SW480 (cell line): ENCODE measurements at regions not wholly inside any gene's neighbourhood (a gene's known extent, or its start where the extent isn't known, plus 50 kb on each side); places are given as distances from the start of the nearest gene placed in this dataset.

Source experiments
- DNase-seq: peaks from one replicate; pipeline ENCODE4 v3.0.0-alpha.2; 2016; ENCODE audit warnings: low spot score

DNA sequence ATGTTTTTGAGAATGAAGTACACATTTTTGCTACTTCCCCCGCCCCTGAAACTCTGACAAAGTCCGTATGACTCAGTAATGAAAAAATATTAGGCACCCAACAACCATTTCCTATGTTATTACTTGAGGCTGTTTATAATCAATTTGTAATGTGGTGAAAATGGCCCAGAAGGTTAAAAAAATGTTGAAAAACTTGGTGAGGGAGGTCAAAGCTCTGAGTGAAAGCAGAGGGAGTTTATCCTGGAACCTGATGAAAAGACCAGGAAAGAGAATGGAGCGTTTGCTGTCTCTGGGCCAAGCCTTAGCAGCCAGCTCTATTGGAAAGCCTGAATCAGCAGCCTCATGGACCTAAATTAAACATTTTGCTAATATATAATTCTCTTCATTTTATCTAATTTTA is 367.7 kb upstream of the NEGR1 start:
- DNase-seq = no peak

DNA sequence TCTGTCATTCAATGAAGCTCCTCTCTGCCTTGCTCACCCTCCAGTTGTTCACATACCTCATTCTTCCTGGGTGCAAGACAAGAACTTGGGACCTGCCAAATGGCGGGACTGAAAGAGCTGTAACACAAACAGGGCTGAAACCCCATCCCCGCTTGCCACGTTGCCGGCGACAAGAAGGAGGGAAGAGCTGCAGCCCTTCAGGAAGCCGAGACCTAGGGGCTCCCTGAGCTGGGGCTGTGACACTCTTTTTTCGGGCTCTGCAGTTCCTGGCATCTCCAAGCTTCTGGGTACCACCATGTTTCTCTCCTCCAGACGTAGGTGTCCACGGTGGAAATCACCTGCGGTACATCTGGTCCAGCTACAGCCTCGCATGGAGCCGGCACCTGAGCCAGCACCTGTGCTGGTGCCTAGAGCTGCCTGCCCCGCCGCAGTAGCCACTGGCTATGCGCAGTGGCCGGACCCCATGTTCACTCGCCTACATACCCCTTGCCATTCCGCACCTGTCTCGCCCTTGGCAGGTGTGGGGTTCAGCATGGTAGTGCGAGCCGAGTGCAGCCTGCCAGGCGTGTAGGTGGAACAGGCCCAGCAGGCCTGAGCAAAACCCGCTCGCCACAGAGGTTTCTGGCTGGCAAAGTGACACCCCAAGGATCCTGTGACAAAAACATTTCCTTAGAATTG is 367.0 kb upstream of the NEGR1 start:
- DNase-seq = no peak

DNA sequence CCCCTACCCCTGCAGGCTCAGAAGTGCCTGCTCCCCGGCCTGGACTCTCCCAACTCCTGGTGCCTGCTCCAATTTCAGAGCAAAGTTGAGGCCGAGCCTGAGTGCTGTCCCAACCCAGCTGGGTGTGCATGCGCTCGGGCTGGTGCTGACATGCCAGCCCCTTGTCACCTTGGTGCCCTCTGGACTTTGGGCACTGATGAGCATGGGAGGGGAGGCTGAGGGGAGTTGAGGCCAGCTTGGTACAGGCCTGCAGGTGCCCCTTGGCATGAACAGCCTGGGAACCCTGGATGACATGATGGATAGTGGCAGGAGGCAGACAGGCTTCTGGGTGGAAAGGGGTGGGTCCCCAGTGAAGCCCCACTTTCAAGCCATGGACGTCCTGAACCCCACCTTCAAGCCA is 366.1 kb upstream of the NEGR1 start:
- no peak for DNase-seq

DNA sequence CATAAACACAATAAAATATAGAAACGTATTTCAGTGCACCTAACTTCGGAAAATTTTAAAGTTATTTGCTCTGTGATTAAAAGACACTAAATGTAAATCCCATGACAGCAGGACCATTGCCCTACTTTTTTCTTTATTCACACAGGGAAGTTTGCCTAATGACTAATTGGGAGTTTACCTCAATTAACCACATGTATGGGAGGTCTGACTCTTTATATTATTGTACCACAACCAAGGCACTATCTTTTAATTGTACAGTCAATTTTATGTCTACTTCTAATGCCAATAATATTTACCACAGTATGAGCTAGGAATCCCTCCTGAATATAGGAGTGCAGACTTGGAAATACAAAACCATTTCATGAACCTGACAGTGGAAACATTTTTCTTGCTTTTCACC is 360.8 kb upstream of the NEGR1 start:
- no peak for DNase-seq

DNA sequence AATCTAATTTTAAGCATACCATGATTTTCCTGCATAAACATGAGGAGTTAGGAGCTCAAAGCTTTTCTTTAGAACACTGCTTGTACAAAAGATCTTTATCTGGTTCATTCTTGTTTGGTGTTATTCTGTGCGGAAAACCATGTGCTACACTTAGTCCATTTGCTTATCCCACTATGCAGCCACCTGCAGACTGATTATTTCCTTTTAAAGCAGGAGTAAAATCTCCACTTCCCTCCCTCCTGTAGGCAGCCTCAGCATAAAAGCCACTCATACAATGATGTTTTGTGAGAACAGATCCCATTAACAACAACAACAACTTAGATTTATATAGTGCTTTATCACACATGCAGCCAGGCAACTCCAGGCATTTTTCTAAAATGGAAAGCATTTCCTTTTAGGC is 355.3 kb upstream of the NEGR1 start:
- no peak for DNase-seq

DNA sequence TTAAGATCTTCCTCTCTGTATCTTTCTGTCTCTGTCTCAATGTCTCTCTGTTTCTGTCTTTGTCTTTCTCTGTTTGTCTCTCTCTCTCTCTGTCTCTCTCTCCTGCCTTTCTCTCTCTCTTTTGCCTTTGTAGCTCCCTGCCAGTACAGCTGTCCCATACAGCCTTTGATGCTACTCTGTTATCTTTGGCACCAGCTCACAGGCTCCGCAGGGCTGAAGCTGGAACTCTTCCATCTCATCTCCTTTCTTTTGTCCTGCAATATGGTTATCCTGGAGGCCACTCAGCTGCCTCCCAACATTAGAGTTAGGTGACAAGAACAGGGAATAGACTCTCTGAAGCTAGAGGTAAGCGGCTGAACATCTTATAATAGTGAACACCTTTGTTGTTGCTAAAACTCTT is 354.3 kb upstream of the NEGR1 start:
- no peak for DNase-seq

DNA sequence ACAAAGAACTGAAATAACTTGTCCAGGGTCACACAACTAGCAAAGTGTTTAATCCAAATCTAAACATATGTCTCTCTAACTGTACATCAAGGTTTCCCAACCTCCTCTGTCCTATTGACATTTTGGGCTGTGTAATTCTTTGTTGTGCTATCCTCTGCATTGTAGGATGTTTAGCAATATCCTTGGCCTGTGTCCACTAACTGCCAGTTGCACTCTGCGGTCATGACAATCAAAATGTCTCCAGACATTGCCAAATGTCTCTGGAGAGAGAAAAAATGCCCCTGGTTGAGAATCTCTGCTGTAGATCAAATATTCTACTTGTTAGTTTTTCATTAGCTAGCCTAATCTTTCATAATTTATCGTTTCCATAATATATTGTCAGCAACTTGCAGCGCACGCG is 353.4 kb upstream of the NEGR1 start:
- no peak for DNase-seq

DNA sequence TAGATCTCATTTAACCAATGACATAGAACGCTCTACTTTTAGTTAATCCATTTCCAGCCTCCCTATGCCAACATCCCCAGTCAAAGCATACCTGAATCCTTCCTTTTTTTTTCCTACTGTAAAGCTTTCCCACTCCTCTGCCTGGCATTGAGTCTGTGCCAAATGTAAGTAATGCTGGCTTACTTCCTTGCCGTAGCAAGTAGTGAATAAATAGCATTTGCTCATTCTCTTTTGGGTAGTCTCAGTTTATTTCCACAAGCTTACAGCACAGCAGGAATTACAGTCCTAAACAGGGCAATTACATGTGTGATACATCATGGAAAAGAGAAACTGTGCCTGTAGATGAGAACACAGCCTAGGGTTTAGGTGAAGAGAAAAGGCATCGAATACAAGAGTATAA is 352.6 kb upstream of the NEGR1 start:
- DNase-seq = no peak

DNA sequence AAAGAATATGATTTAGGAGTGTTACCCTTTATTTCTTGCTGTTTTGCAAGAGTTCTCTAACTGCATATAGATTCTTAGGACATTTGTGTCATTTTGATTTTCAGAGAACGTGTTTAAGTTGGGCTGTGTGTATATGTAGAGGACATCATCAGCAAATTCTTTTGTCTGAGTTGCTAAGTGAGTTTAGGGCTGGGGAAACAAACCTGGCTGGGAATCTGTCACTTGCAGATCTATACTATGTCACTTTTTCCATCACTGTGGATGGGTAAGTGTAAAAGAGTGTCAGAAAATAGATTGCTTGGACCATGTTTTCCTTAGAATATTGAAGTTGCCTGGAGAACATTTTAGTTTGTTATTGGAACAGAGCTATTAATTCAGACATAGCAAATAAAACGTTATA is 349.1 kb upstream of the NEGR1 start:
- no peak for DNase-seq

DNA sequence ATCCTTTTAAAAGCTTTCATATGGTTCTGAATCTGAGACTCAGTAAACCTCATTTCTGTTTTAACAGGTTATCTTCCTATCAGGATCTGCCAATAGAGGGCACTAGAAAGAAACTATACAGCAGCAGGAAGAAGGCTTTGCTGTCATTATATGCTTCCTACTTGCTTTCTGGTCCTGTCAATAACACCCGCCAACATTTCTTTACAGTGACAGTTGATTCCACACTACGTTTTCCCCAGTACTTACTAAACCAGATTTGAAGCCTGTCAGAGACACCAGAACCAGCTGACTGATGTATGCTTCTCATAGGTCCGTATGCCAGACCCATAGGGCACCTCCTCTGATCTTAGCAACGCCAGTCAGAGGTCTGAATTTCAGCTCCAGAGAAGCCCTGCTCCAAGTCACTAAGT is 341.0 kb upstream of the NEGR1 start:
- DNase-seq = peak; percentile 59

DNA sequence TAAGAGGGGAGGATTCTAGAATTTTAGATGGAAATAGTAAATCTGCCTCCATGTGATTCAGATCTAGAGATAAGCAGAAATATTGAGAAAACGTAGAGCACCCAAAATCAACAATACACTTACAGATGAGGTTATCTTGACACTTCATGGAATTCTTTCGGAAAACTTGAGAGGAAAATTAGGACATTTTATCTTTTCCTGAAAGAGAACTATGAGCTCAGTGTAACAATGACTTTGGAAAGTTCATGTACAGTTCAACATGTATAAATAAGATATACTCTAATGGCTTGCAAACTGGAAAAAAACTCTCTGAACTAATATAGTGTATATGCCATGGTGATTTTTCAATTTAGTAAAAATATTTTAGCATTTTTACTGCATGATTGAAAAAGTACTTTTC is 338.1 kb upstream of the NEGR1 start:
- DNase-seq = no peak

DNA sequence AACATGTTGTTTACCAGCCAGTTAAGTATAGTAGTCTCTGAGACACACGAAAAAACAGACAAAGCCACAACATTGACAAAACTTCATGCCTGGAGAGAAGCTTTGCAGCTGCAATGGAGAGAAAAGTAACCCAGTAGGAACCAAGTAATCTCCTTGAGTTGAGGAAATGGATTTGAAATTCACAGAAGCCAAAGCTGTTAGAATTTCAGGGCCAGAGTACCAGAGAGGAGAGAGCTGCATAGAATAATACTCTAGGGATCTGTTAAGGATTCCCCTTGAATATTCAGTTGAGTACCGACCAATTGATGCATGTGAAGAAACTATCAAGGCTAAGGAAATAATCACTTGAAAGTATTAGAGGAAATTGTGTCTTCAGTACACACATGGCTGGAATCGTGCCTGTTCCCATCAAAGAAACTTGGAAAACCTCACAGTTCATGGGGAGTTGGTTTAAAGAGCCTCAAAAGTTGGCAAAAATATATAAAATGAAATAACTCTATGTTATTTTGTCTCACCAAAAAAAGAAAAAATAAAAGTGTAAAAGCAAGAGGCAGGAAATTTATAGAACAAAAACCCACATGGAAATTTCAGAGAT is 324.0 kb upstream of the NEGR1 start:
- no peak for DNase-seq

DNA sequence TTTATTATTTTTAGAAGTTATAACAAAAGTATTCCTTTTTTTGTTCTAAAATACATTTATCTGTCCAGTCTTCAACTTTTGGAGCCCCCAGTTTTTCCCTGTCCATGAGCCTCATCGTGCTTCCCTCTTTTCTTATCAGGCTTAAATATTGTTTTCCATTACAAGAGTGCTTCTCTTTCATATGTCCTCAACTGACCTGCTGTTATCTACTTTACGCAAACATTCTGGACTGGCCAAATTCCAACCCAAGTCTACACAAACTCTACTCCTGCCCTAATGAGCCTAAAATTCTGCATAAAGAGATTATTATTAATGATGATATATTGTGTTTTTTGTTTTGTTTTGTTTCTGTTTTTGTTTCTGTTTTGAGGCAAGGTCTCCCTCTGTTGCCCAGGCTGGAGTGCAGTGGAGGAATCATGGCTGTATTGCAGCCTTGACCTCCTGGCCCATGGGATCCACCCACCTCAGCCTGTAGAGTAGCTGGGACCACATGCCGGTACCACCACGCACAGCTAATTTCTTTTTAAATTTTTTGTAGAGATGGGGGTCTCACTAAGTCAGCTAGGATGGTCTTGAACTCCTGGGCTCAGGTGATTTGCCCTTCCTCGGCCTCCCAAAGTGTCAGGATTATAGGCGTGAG is 318.8 kb upstream of the NEGR1 start:
- no peak for DNase-seq

DNA sequence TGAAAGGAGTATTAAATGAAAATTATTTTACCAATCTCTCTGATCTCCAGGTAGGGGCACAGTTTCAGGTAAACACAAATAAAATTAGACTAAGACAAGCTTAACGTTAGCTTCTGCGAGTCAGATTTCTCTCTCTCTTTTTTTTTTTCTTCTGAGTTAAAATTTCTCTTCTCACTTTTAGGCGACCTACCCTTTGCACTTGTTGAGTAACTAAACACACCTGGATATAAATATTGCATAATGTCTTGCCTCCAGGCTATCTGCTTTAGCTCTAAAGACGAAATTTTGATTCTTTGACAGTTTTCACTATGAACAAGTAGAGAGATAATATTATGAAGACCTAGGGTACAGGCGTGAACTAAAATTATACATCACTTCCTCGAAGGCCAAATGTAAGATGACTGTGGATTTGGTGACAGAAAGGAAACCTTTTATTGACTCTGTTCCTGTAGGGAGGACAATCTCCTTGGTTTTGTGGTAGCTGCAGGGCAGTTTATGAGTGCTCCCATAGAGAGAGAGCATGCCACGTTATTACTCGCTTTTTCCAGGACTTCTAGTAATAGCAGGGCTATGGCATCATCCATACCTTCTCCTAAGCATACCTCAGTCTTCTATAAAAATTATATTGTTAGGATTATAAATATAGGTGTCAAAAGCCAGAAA is 303.8 kb upstream of the NEGR1 start:
- no peak for DNase-seq

DNA sequence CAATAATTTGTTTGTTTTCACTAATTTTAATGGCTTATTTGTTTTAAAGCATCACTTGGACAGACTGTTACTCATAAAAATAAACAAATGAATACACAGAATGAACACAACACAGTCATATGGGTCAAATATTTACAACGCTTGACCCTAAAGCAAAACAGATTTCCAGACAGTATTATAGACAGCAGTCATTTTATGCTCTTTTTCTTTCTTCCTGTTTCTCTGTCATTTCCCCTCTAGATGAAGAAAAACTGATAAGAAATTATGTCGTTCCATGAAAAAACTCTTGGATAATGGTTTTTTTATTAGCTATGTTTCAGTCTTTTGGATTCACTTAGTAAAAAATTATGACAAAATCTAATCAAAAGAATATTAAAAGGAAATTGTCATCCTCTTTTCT is 297.3 kb upstream of the NEGR1 start:
- DNase-seq = no peak

DNA sequence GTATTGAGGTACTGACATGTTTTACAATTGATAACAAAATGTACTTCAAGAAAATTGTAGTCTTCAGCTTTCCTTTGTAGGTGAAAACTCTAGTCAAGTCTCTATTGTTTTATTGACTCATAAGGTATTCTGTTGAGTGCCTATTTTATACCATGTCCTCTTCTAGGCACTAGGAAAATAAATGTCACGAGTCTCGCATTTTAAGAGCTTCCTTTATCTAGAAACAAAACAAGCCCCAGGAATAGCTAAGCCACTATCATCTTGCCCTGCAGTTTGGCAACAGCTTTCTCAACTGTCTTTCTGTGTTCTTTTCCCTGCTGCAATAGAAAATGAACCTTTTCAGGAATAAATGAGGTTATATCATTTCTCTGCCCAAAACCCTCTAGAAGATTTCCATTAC is 288.5 kb upstream of the NEGR1 start:
- no peak for DNase-seq

DNA sequence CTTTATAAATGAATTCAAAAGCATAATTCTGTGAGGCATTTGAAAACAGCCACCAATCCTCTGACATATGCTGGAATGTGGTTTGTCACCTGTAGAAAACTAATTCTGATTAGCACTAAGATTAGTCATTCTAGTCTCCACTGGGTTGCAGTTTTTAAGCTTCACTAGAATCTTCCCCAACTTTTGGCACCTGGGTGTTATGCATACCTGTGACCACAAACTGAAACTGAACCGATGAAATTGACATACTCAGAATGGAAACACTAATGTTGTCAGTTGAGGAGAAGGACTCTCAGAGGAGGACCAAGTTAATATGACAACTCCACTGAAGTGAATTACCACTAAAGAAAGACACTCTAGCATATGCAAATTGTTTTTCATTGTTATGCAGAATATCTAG is 285.8 kb upstream of the NEGR1 start:
- DNase-seq = no peak

DNA sequence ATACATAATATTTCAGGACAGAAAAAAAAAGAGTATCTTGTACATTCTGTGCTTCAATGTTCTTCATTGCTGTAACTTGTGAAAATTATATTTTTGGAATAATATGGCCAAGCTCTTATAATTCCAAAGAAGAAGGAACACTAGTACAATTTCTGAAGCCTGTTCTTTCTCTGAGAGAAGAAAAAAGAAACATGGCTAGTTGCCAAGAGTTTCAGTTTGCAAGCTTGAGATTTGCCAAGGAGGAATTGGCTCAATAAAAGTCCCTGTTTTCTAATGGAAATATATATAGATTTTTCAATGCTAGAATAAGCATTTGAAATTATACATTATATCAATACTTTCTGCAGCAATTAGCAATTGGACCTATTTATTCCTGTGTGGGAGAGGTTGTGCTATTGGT is 285.2 kb upstream of the NEGR1 start:
- DNase-seq = no peak

DNA sequence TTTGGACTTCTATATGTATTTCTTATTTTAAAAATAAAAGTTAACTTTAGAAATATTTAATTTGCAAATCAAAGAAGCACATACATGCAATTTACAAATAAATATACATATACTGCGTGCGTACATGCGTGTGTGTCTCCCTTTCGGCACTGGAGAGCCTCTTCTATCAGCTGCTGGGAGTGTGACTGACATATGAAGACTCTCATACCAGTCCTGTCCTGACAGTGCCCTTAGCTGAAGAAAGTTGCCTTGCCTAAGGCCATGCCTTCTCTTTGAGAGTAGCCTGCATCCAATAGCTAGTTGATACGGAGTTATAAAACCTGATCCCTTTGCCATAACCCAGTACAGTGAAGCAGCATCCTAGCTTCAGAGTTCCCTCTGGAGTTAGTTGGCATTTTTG is 282.4 kb upstream of the NEGR1 start:
- DNase-seq = no peak

DNA sequence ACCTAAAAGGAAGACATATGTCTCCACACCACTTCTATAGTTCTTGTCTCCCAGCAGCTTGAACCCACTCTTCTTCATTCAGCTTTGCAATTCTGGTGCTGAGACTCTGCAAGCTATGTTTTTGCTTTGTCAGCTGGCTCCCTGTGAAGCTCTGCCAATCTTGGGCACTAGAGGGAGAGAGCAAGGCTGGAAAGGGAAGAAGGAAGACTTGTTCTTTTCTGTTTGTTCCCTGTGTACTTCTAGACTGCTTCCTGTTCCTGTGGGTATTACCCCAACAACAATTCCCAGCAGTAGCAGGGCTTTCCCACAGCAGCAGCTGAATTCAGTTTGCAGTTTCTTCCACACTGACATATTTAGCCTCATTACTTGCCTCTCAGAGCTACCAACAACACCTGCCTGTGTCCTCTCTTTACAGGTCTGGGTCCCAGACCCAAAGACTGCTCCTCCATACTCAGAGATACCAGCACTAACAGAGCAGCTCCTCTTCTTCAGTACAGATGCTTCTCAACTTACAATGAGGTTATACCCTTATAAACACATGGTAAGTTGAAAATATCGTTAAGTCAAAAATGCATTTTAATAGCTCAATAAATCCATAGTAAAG is 275.2 kb upstream of the NEGR1 start:
- DNase-seq = no peak

DNA sequence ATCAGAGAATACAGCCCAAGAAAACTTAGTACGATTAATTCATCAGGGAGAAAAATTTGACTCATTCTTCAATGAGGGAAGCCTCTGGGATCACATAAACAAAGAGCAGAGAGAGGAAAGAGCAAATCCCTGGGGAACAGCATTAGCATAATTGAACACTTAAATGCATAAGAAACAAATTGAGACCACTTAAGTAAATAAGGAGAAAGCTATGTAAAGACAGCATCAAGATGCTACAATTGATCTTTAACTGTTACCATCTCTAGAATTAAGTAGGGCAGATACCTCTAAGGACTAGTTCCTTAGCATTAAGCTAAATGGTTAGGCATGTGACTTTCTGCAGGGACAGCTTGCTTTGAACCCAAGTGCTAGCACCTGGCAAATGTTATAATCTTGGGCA is 265.1 kb upstream of the NEGR1 start:
- no peak for DNase-seq

DNA sequence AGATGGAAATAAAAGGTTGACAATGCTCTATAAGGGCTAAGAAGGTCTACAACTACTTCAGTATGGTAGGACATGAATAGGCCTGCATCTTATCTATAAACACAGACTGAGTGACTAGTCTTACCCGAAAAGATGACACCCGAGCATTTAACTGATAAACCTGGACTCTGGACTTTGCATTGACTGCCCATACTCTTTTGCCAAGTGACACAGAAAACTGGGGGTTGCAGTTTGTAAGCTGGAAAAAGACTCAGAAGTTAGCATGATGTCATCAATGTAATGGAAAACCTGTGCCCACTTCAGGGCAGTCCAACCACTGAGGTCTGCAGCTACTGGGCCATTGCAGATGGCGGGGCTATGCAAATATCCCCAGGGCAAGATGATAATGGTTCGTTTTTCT is 258.3 kb upstream of the NEGR1 start:
- no peak for DNase-seq

DNA sequence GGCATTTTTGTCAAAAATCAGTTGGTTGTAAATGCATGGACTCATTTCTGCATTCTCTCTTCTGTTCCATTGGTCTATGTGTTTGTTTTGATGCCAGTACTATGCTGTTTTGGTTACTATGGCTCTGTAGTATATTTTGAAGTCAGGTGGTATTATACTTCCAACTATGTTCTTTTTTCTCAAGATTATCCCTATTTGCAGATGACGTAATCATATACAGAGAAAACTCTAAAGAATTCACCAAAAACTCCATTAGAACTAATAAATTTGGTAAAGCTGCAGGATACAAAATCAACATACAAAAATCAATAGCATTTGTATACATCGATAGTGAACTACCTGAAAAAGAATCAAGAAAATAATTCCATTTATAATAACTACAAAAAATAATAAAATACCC is 253.1 kb upstream of the NEGR1 start:
- no peak for DNase-seq
